NCI-H1092 treated with DMSO at 0.1 percent for 48 hours (cell line): ENCODE measurements at regions not wholly inside any gene's neighbourhood (a gene's known extent, or its start where the extent isn't known, plus 50 kb on each side); places are given as distances from the start of the nearest gene placed in this dataset.
"Not testable (repeated sequence)": the region's sequence is repeated elsewhere in the genome, so short reads cannot be mapped to it uniquely, and the experiment has no call there.

Source experiments
- DNase-seq: peaks from one replicate; lab custom pipeline; 2025; lab: John Stamatoyannopoulos, UW

GRCh38 chr15:19844061-19844460 is 697.5 kb downstream of the GOLGA6L6 start:
- not testable (repeated sequence) for DNase-seq
